ENCODE measurements at regions not wholly inside any gene's neighbourhood (a gene's known extent, or its start where the extent isn't known, plus 50 kb on each side); places are given as distances from the start of the nearest gene placed in this dataset.

DNA sequence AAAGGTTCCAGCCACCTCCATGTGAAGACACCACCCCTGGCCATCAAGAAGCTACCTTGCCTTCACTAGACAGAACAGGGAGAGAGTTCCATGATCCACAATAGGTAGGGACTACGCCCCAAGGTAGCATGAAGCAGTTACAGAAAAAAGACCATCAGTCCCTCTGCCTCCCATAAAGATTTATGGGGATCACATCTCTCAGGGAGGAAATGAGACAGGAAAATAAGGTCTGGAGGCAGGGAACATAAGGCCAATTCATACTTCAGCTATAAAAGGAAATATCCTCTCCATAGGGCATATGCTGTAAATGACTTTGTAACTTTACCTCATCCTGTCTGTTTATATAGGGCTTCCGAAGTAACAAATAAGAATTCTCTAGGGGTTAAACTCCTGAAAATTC is 129.4 kb downstream of the OR2B2 start:
- no peak for FAIRE-seq
- Histone ChIP-seq H3K4me2 (ENCODE audit: insufficient read depth, low read length) (no peak overlapping the region), H2AFZ (ENCODE audit: low read depth, low read length) (no peak overlapping the region), H3K4me3 (replicated peaks in 1 of 3; ENCODE audit: insufficient read depth in 1 of 3, low read depth in 1 of 3, low read length in 3 of 3) (no peak overlapping the region), H3K36me3 (ENCODE audit: control insufficient read depth in 2 of 2, extremely low read depth in 1 of 2, insufficient read depth in 2 of 2, low read length in 2 of 2) (no peaks in the 10 kb centered on the region), H4K20me1 (replicated peaks; ENCODE audit: control insufficient read depth, extremely low read depth, insufficient read depth, low read length) (no peaks in the 10 kb centered on the region), H3K9me3 (replicated peaks; ENCODE audit: control insufficient read depth, insufficient read depth, low read length) (no peaks in the 10 kb centered on the region), H3K27me3 (ENCODE audit: control insufficient read depth in 2 of 2, insufficient read depth in 2 of 2, low read length in 2 of 2) (peaks cover 16 to 20% of the 10 kb centered on the region in 2 experiments), H3K27ac (ENCODE audit: insufficient read depth, low read depth, low read length) (no peak overlapping the region), H3K4me1 (ENCODE audit: control insufficient read depth, extremely low read depth, insufficient read depth, low read length) (no peaks in the 10 kb centered on the region), H3K9me1 (replicated peaks; ENCODE audit: control insufficient read depth, extremely low read depth, insufficient read depth, low read length) (no peaks in the 10 kb centered on the region), H3K9ac (replicated peaks; ENCODE audit: extremely low read depth, insufficient read depth, low read length) (no peak overlapping the region), H3K79me2 (ENCODE audit: control insufficient read depth, insufficient read depth, low read length) (no peaks in the 10 kb centered on the region)
- ChIA-PET CTCF (interaction anchor here (1.4 to 3.3 kb wide), 2 partner anchors 8 to 10 kb away, joined by 3 to 30 read pairs; no protein-coding TSS in a partner anchor), POLR2A (no interaction called here)
- dilution Hi-C loops (cut with MboI; ENCODE audit: extremely low pct_ligation_motif_present, low sequenced_read_pairs) (no loop called here), intact Hi-C loops (cut with micrococcal nuclease) (no loop called here)
- no TSS peak for BruUV-seq (replicated peaks)
- no peak for TF ChIP-seq GATA2 (IDR thresholded peaks at IDR 0.05; ENCODE audit: insufficient read depth, insufficient read length, low read depth, low read length)
- no peak for TF ChIP-seq EZH2 (IDR thresholded peaks at IDR 0.05; ENCODE audit: borderline replicate concordance, low read depth, low read length, severe bottlenecking)
- TF ChIP-seq MYC (IDR thresholded peaks at IDR 0.05; ENCODE audit: low read depth, low read length): no peak
- TF ChIP-seq FOS (IDR thresholded peaks at IDR 0.05; ENCODE audit: borderline replicate concordance, insufficient read depth, low read length): no peak
- TF ChIP-seq POLR2A (IDR thresholded peaks at IDR 0.05; ENCODE audit: low read depth, low read length): no peak
- no peak for TF ChIP-seq MAX (IDR thresholded peaks at IDR 0.05; ENCODE audit: insufficient read depth, insufficient read length)
- no peak for TF ChIP-seq JUN (IDR thresholded peaks at IDR 0.05; ENCODE audit: borderline replicate concordance, insufficient read depth, insufficient read length, low read depth)
- no peak for TF ChIP-seq POLR2AphosphoS5 (IDR thresholded peaks at IDR 0.05; ENCODE audit: insufficient read depth, low read depth, low read length)
- TF ChIP-seq, protein P1, sequence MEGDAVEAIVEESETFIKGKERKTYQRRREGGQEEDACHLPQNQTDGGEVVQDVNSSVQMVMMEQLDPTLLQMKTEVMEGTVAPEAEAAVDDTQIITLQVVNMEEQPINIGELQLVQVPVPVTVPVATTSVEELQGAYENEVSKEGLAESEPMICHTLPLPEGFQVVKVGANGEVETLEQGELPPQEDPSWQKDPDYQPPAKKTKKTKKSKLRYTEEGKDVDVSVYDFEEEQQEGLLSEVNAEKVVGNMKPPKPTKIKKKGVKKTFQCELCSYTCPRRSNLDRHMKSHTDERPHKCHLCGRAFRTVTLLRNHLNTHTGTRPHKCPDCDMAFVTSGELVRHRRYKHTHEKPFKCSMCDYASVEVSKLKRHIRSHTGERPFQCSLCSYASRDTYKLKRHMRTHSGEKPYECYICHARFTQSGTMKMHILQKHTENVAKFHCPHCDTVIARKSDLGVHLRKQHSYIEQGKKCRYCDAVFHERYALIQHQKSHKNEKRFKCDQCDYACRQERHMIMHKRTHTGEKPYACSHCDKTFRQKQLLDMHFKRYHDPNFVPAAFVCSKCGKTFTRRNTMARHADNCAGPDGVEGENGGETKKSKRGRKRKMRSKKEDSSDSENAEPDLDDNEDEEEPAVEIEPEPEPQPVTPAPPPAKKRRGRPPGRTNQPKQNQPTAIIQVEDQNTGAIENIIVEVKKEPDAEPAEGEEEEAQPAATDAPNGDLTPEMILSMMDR (IDR thresholded peaks at IDR 0.05; ENCODE audit: extremely low read depth in 1 of 2, insufficient read depth in 1 of 2, low read depth in 1 of 2, low read length in 2 of 2): no peak
- DNase-seq (ENCODE audit: low read depth, low spot score): no peak

Measured in endothelial cell of umbilical vein (primary cell).